Transverse colon (tissue), 4 donors: ENCODE measurements at regions not wholly inside any gene's neighbourhood (a gene's known extent, or its start where the extent isn't known, plus 50 kb on each side); places are given as distances from the start of the nearest gene placed in this dataset.

Experiments used
- DNase-seq: peaks from one replicate; pipeline ENCODE4 v3.0.0-alpha.2; 2019
- H3K27ac ChIP-seq, 4 donors: fragments of 200-600 bp; sonication (generic); 2 replicates each; pipeline ENCODE4 v1.5.1; 2016 to 2018; ENCODE audit warnings: inconsistent platforms in 4 of 4
- H3K27me3 ChIP-seq: fragments of 200-600 bp; sonication (generic); 2 replicates; pipeline ENCODE4 v1.5.1; 2017; ENCODE audit warnings: inconsistent platforms
- H3K36me3 ChIP-seq, 4 donors: fragments of 200-600 bp; sonication (generic); 2 replicates each; pipeline ENCODE4 v1.5.1; 2017 to 2019; ENCODE audit warnings: inconsistent platforms in 4 of 4
- H3K4me1 ChIP-seq, 4 donors: fragments of 200-600 bp; sonication (generic); 2 replicates each; pipeline ENCODE4 v1.5.1; 2017 to 2020; ENCODE audit warnings: inconsistent platforms in 4 of 4
- H3K4me3 ChIP-seq, 4 donors: fragments of 200-600 bp; sonication (generic); 1 replicate in 1 of 4; 2 replicates in 3 of 4; pipeline versions ENCODE4 v1.5.1 to v1.6.1; 2017 to 2019; ENCODE audit warnings: inconsistent platforms in 4 of 4
- H3K9me3 ChIP-seq, 2 donors: fragments of 200-600 bp; sonication (generic); 2 replicates each; pipeline ENCODE4 v1.5.1; 2017 to 2019; ENCODE audit warnings: inconsistent platforms in 2 of 2
- CTCF ChIP-seq, 5 experiments: fragments of 200-600 bp in 3 of 5; fragments of 450-650 bp in 2 of 5; sonication (generic) in 3 of 5; IDR thresholded peaks; 1 replicate in 2 of 5; 2 replicates in 3 of 5; pipeline ENCODE4 v1.5.1; 2016 to 2017; ENCODE audit warnings: antibody characterized with exemption in 5 of 5, inconsistent platforms in 3 of 5, mild to moderate bottlenecking in 2 of 5, moderate library complexity in 1 of 5
- EP300 ChIP-seq: sonication (generic); formaldehyde crosslinking; IDR thresholded peaks from one replicate; pipeline ENCODE4 v1.6.1; 2017; ENCODE audit warnings: antibody characterized with exemption, low read depth
- POLR2A ChIP-seq: fragments of 450-650 bp; IDR thresholded peaks from one replicate; pipeline ENCODE4 v1.6.1; 2016; ENCODE audit warnings: antibody characterized with exemption, mild to moderate bottlenecking, moderate library complexity
- POLR2AphosphoS5 ChIP-seq, 3 donors: sonication (generic); formaldehyde crosslinking; IDR thresholded peaks; one replicate each; pipeline ENCODE4 v1.6.1; 2016; ENCODE audit warnings: antibody characterized with exemption in 3 of 3
- WGBS, 2 donors: methylation state at CpG; one replicate each; pipeline ENCODE4 v1.1.5; 2018; ENCODE audit warnings: low coverage in 1 of 2; 5-methylcytosine and 5-hydroxymethylcytosine counted together
- in situ Hi-C, 4 donors: fragments of 200-750 bp; cut with MboI; loops; one replicate each; pipeline versions ENCODE4 v1.15.0 to v1.15.1; 2017; ENCODE audit warnings: low sequenced_read_pairs in 3 of 4, low pct_ligation_motif_present in 1 of 4, low pct_unique_long_range_greater_than_20kb in 1 of 4
- intact Hi-C: fragments of 100-400 bp; cut with DNase I; formaldehyde crosslinking; loops from one replicate; pipeline ENCODE4 v1.15.1; 2023; ENCODE audit warnings: low total_unique reads

GRCh38 chr4:180610324-180610723, 1632.9 kb upstream of the TENM3 start:
- 70 to 78% methylated on average over 2 of the region's 2 CpGs for WGBS, 2 donors
- TF ChIP-seq POLR2AphosphoS5 (IDR thresholded peaks at IDR 0.05) (no peak), POLR2A (no peak), EP300 (no peak), CTCF (IDR thresholded peaks at IDR 0.05) (no peak)
- Histone ChIP-seq H3K36me3 (no peaks in the 10 kb centered on the region), H3K4me1 (no peaks in the 10 kb centered on the region), H3K4me3 (no peak overlapping the region), H3K27me3 (no peaks in the 10 kb centered on the region), H3K9me3 (no peaks in the 10 kb centered on the region), H3K27ac (no peak overlapping the region)
- in situ Hi-C loops, result no loop called here
- DNase-seq, result no peak
- intact Hi-C loops, result no loop called here

- no peak for DNase-seq
- H3K4me1 ChIP-seq, result no peaks in the 10 kb centered on the region
- no peaks in the 10 kb centered on the region for H3K36me3 ChIP-seq
- H3K27me3 ChIP-seq, result no peaks in the 10 kb centered on the region
- H3K27ac ChIP-seq, result no peak overlapping the region
- no peak for TF ChIP-seq EP300
- no peak for TF ChIP-seq POLR2A
- TF ChIP-seq CTCF (IDR thresholded peaks at IDR 0.05), result no peak
- no peak for TF ChIP-seq POLR2AphosphoS5 (IDR thresholded peaks at IDR 0.05)
- in situ Hi-C loops, result no loop called here
- 70 to 75% methylated on average over 3 of the region's 3 CpGs for WGBS, 2 donors
- H3K9me3 ChIP-seq, result no peaks in the 10 kb centered on the region
- intact Hi-C loops, result no loop called here
- H3K4me3 ChIP-seq, result no peak overlapping the region
These were observed 1627.5 kb upstream of the TENM3 start for GRCh38 chr4:180615746-180616145.

- in situ Hi-C loops (no loop called here), intact Hi-C loops (no loop called here)
- H3K4me1 ChIP-seq, result no peaks in the 10 kb centered on the region
- DNase-seq, result no peak
- TF ChIP-seq POLR2AphosphoS5 (IDR thresholded peaks at IDR 0.05) (no peak), EP300 (no peak), CTCF (IDR thresholded peaks at IDR 0.05) (no peak), POLR2A (no peak)
- WGBS, 2 donors, result 77 to 78% methylated on average over 6 of the region's 6 CpGs
- no peaks in the 10 kb centered on the region for H3K9me3 ChIP-seq
- no peaks in the 10 kb centered on the region for H3K27me3 ChIP-seq
- H3K4me3 ChIP-seq, result no peak overlapping the region
- H3K27ac ChIP-seq, result no peak overlapping the region
- no peaks in the 10 kb centered on the region for H3K36me3 ChIP-seq
These were observed 1626.0 kb upstream of the TENM3 start for GRCh38 chr4:180617196-180617595.

GRCh38 chr4:180618396-180618795, 1624.8 kb upstream of the TENM3 start:
- no peak for DNase-seq
- Histone ChIP-seq H3K36me3 (no peaks in the 10 kb centered on the region), H3K4me3 (no peak overlapping the region), H3K4me1 (no peaks in the 10 kb centered on the region), H3K9me3 (no peaks in the 10 kb centered on the region), H3K27me3 (no peaks in the 10 kb centered on the region), H3K27ac (no peak overlapping the region)
- intact Hi-C loops, result no loop called here
- TF ChIP-seq CTCF (IDR thresholded peaks at IDR 0.05), result no peak
- TF ChIP-seq POLR2A, result no peak
- no peak for TF ChIP-seq POLR2AphosphoS5 (IDR thresholded peaks at IDR 0.05)
- TF ChIP-seq EP300, result no peak
- WGBS, 2 donors, result 60 to 73% methylated on average over 2 to 4 of the region's 4 CpGs
- in situ Hi-C loops, result no loop called here
